Breast epithelium (tissue), 4 donors: ENCODE measurements at regions not wholly inside any gene's neighbourhood (a gene's known extent, or its start where the extent isn't known, plus 50 kb on each side); places are given as distances from the start of the nearest gene placed in this dataset.

Source experiments
- DNase-seq, 2 donors: peaks; one replicate each; pipeline ENCODE4 v3.0.0-alpha.2; 2019; ENCODE audit warnings: low spot score in 2 of 2
- H3K27ac ChIP-seq, 2 donors: fragments of 200-600 bp; sonication (generic) in 1 of 2; one replicate each; pipeline ENCODE4 v1.5.1; 2016 to 2019; ENCODE audit warnings: mild to moderate bottlenecking in 1 of 2
- H3K27me3 ChIP-seq, 2 donors: fragments of 200-600 bp; sonication (generic) in 1 of 2; one replicate each; pipeline versions ENCODE4 v1.5.1 to v1.6.0; 2017 to 2019; ENCODE audit warnings: control low read depth in 1 of 2, mild to moderate bottlenecking in 1 of 2
- H3K36me3 ChIP-seq: fragments of 200-600 bp; one replicate; pipeline ENCODE4 v1.5.1; 2019
- H3K4me1 ChIP-seq, 2 donors: fragments of 200-600 bp; sonication (generic); one replicate each; pipeline ENCODE4 v1.5.1; 2016 to 2019; ENCODE audit warnings: control low read depth in 1 of 2
- H3K4me3 ChIP-seq, 3 donors: fragments of 200-600 bp; sonication (generic); 1 replicate in 2 of 3; 2 replicates in 1 of 3; pipeline ENCODE4 v1.5.1; 2016 to 2019; ENCODE audit warnings: mild to moderate bottlenecking in 3 of 3, moderate library complexity in 2 of 3
- H3K9me3 ChIP-seq, 2 donors: fragments of 200-600 bp; sonication (generic) in 1 of 2; one replicate each; pipeline ENCODE4 v1.5.1; 2016 to 2019; ENCODE audit warnings: control low read depth in 1 of 2
- POLR2A ChIP-seq: fragments of 450-650 bp; IDR thresholded peaks from one replicate; pipeline ENCODE4 v1.6.1; 2016; ENCODE audit warnings: antibody characterized with exemption, mild to moderate bottlenecking, moderate library complexity
- POLR2AphosphoS5 ChIP-seq, 3 donors: sonication (generic); formaldehyde crosslinking; IDR thresholded peaks; one replicate each; pipeline ENCODE4 v1.6.1; 2017; ENCODE audit warnings: antibody characterized with exemption in 3 of 3
- intact Hi-C: fragments of 100-400 bp; cut with DNase I; formaldehyde crosslinking; loops from one replicate; pipeline ENCODE4 v1.15.1; 2023; ENCODE audit warnings: low total_unique reads
- TF ChIP-seq, protein P1 (sequence below), 3 donors: fragments of 450-650 bp; IDR thresholded peaks; one replicate each; pipeline ENCODE4 v1.5.1; 2016 to 2017; ENCODE audit warnings: antibody characterized with exemption in 3 of 3, mild to moderate bottlenecking in 3 of 3, moderate library complexity in 3 of 3

DNA sequence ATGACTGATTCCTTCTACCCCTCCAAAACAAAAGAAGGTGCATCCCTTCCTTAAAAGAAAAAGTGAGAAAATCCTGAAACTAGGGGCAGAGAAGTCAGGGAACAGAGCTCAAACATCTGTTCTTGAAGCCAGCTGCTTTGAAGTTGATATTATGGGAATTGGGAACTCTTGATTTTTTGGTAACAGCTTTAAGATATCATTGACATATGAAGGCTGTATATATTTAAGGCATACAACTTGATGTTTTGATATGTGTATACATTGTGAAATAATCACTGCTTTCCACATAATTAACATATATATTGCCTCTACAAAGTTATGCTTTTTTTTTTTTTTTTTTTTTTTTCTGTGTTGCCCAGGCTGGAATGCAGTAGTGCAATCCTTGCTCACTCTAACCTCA is 117.1 kb downstream of the AKAP11 start:
- no peaks in the 10 kb centered on the region for H3K27me3 ChIP-seq
- no peak for DNase-seq
- no peaks in the 10 kb centered on the region for H3K9me3 ChIP-seq
- no peaks in the 10 kb centered on the region for H3K36me3 ChIP-seq
- no peak overlapping the region for H3K27ac ChIP-seq
- TF ChIP-seq, protein P1, sequence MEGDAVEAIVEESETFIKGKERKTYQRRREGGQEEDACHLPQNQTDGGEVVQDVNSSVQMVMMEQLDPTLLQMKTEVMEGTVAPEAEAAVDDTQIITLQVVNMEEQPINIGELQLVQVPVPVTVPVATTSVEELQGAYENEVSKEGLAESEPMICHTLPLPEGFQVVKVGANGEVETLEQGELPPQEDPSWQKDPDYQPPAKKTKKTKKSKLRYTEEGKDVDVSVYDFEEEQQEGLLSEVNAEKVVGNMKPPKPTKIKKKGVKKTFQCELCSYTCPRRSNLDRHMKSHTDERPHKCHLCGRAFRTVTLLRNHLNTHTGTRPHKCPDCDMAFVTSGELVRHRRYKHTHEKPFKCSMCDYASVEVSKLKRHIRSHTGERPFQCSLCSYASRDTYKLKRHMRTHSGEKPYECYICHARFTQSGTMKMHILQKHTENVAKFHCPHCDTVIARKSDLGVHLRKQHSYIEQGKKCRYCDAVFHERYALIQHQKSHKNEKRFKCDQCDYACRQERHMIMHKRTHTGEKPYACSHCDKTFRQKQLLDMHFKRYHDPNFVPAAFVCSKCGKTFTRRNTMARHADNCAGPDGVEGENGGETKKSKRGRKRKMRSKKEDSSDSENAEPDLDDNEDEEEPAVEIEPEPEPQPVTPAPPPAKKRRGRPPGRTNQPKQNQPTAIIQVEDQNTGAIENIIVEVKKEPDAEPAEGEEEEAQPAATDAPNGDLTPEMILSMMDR (IDR thresholded peaks at IDR 0.05) = no peak
- no peak for TF ChIP-seq POLR2A
- no peaks in the 10 kb centered on the region for H3K4me1 ChIP-seq
- intact Hi-C loops = no loop called here
- H3K4me3 ChIP-seq = no peak overlapping the region

DNA sequence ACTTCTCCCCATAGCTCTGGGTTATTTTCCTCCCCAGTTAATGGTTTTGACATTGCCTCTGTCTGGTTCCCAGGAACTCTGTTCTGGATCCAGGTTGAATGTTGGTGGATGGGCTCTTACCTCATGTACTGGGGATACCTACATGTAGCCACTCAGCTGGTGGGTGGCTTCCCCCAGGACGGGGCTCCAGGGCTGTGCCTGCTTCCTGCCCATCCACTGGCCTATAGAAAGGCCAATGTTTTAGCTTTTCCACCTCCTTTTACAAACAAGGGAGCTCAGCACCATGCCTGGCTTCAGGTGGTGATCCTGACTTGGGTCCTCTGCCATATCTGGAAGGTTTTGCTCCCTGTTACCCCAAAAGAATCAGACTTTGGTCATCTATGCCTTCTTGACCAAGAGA is 120.2 kb downstream of the AKAP11 start:
- DNase-seq = no peak
- TF ChIP-seq POLR2A = no peak
- TF ChIP-seq POLR2AphosphoS5 (IDR thresholded peaks at IDR 0.05) = no peak
- TF ChIP-seq, protein P1 (IDR thresholded peaks at IDR 0.05) = no peak
- Histone ChIP-seq H3K4me1 (no peaks in the 10 kb centered on the region), H3K4me3 (no peak overlapping the region), H3K27me3 (no peaks in the 10 kb centered on the region), H3K27ac (no peak overlapping the region), H3K9me3 (no peaks in the 10 kb centered on the region), H3K36me3 (no peaks in the 10 kb centered on the region)
- intact Hi-C loops = no loop called here

DNA sequence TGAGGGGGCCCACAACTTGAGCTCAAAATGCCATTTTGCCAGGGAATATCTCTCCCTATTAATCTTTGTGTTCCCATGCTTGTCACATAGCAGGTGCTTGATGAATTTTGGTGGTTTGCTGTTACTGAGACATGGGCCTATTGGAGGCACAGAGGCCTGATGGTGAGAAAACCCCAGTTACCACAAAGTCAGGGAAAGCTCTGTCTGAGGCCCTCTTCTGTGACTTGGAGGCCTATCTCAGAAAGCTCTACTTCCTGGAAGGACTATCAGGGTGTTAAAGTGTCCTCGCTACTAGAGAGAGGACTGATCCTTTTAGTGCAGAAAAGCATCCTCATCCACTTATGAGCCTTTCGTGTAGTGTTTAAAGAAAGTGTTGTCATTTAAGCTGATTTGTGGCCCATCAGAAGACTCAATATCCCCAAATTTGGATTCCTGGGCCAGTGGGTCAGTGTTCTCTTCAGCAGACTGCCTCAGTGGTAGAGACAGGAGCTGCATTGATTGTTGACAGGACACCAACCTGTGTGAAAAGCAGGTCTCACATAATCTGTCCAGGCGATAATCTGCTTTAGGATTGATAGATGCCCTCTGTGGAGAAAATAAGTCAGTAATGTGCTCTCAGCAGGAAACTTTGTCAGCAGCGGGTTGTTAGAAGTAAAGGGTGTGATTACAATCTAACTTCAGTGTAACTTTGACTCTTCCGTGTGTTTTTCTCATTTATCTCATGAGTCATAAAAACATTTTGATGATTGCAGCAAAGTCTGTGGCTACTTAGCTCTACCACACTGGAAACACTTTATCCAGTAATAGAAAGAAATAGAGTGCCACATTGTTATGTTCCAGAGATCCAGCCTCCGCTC is 121.0 kb downstream of the AKAP11 start:
- TF ChIP-seq, protein P1 (IDR thresholded peaks at IDR 0.05) = no peak
- no peak for TF ChIP-seq POLR2AphosphoS5 (IDR thresholded peaks at IDR 0.05)
- TF ChIP-seq POLR2A = no peak
- no peaks in the 10 kb centered on the region for H3K27me3 ChIP-seq
- H3K36me3 ChIP-seq = no peaks in the 10 kb centered on the region
- no peak overlapping the region for H3K27ac ChIP-seq
- no peak for DNase-seq
- no peaks in the 10 kb centered on the region for H3K9me3 ChIP-seq
- H3K4me1 ChIP-seq = no peaks in the 10 kb centered on the region
- H3K4me3 ChIP-seq = no peak overlapping the region
- intact Hi-C loops = no loop called here

DNA sequence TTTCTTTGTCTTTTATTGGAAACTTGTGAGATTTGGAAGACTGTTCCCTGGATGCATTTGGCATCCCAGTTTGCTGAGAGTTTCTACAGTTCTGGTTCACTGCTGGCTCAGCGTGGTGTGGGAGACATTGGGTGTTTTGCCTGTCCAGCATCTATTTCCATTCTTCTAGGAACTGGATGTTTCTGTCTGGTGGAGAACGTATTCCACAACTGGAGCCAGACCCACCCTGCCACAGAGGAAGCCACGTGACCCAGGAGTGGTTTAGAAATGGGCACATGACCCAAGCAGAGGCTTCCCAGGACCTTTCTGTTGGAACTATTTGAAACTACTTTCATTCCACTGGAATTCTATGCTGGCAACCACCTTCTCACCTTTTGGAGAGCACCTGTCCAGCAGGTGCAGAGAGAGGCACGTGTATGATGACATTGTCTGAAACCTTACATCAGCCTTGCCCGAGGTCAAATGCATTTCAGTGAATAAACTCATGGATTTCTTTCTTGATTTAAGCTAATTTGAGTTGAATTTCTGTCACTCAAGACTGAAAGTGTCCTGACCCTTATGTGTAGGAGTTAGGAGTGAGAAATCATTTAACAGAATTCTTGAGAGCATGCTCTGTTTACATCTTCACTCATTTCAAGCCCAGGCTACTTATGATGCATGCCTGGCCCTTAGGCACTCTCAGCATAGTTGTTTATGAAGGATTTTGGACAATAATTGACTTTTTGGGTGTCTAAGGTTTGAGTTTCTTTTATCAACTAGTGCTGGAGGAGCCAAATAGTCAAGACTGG is 121.8 kb downstream of the AKAP11 start:
- intact Hi-C loops = no loop called here
- H3K27ac ChIP-seq = no peak overlapping the region
- TF ChIP-seq, protein P1 (IDR thresholded peaks at IDR 0.05) = no peak
- TF ChIP-seq POLR2A (no peak), POLR2AphosphoS5 (IDR thresholded peaks at IDR 0.05) (no peak)
- H3K9me3 ChIP-seq = no peaks in the 10 kb centered on the region
- H3K4me1 ChIP-seq = no peaks in the 10 kb centered on the region
- H3K36me3 ChIP-seq = no peaks in the 10 kb centered on the region
- no peak for DNase-seq
- H3K27me3 ChIP-seq = no peaks in the 10 kb centered on the region
- H3K4me3 ChIP-seq = no peak overlapping the region

- no peak overlapping the region for H3K27ac ChIP-seq
- H3K27me3 ChIP-seq = no peaks in the 10 kb centered on the region
- H3K4me1 ChIP-seq = no peaks in the 10 kb centered on the region
- intact Hi-C loops = no loop called here
- no peak for TF ChIP-seq POLR2AphosphoS5 (IDR thresholded peaks at IDR 0.05)
- TF ChIP-seq, protein P1 (IDR thresholded peaks at IDR 0.05) = no peak
- no peak for TF ChIP-seq POLR2A
- H3K36me3 ChIP-seq = no peaks in the 10 kb centered on the region
- no peak overlapping the region for H3K4me3 ChIP-seq
- no peaks in the 10 kb centered on the region for H3K9me3 ChIP-seq
- DNase-seq = no peak
These were observed 122.4 kb downstream of the AKAP11 start for GRCh38 chr13:42394361-42394708.
